AG09319 (cell line): ENCODE measurements at regions not wholly inside any gene's neighbourhood (a gene's known extent, or its start where the extent isn't known, plus 50 kb on each side); places are given as distances from the start of the nearest gene placed in this dataset.

Experiments used
- DNase-seq: peaks from one replicate; pipeline ENCODE4 v3.0.0-alpha.2; 2010; ENCODE audit warnings: low read depth; ENCODE audit errors: extremely low read depth
- TF ChIP-seq, protein P1 (sequence below): IDR thresholded peaks from 2 replicates; pipeline ENCODE4 v1.5.1; 2011; ENCODE audit warnings: low read depth, mild to moderate bottlenecking, inconsistent platforms, low read length, moderate library complexity

- no peak for DNase-seq
- TF ChIP-seq, protein P1, sequence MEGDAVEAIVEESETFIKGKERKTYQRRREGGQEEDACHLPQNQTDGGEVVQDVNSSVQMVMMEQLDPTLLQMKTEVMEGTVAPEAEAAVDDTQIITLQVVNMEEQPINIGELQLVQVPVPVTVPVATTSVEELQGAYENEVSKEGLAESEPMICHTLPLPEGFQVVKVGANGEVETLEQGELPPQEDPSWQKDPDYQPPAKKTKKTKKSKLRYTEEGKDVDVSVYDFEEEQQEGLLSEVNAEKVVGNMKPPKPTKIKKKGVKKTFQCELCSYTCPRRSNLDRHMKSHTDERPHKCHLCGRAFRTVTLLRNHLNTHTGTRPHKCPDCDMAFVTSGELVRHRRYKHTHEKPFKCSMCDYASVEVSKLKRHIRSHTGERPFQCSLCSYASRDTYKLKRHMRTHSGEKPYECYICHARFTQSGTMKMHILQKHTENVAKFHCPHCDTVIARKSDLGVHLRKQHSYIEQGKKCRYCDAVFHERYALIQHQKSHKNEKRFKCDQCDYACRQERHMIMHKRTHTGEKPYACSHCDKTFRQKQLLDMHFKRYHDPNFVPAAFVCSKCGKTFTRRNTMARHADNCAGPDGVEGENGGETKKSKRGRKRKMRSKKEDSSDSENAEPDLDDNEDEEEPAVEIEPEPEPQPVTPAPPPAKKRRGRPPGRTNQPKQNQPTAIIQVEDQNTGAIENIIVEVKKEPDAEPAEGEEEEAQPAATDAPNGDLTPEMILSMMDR: no peak
These were observed 75.8 kb upstream of the SPRED2 start for GRCh38 chr2:65508225-65508624.

DNA sequence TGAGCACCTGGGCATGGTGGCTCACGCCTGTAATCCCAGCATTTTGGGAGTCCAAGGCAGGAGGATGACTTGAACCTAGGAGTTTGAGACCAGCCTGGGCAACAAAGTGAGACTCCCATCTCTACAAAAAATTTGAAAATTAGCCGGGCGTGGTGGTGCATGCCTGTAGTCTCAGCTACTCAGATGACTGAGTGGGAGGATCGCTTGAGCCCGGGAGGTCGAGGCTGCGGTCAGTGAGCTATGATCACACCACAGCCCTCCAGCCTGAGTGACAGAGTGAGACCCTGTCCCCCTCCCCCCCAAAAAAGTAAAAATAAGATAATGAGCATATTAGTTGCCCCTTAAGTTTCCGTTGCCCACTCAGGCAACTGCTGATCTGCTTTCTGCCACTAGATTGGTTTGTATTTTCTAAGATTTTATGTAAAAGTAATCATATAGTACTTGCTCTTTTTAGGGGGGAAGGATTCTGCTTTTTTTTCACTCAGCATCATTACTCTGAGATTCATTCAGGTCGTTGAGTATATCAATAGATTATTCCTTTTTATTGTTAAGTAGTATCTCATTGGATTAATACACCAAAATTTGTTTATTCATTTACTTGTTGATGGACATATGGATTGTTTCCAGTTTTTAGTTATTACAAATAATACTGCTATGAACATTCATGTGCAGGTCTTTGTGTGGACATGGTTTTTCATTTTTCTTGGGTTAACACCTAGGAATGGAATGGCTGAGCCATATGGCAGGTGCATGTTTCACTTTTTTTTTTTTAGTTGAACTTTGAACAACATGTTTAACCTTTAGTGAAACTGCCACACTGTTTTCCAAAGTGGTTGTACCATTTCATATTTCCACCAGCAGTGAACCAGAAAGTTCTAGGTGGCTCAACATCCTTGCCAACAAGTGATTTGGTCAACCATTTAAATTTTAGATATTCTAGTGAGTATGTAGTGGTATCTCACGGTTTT lies 75.0 kb upstream of the SPRED2 start:
- TF ChIP-seq, protein P1: no peak
- no peak for DNase-seq

- TF ChIP-seq, protein P1: no peak
- no peak for DNase-seq
These were observed 72.7 kb upstream of the SPRED2 start for GRCh38 chr2:65504814-65505697.

DNA sequence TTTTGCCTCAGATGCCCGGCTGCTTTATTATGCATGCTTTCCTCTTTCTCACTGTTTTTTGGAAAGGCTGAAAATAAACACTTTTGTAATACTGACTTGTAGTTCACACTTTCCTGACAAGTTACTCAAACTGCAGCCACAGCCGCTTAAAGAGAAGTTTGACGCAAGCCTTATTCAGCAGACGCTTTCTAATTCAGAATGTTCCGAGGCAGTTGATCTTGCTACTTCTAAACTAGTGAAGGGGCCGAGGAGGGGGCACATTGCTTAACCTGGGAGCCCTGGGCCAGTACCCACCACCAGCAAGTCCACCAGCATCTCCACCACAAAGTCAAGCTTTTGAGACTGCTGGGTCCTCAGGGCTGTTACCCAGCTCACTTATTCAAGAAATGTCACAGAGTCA lies 71.8 kb upstream of the SPRED2 start:
- no peak for DNase-seq
- TF ChIP-seq, protein P1: no peak

DNA sequence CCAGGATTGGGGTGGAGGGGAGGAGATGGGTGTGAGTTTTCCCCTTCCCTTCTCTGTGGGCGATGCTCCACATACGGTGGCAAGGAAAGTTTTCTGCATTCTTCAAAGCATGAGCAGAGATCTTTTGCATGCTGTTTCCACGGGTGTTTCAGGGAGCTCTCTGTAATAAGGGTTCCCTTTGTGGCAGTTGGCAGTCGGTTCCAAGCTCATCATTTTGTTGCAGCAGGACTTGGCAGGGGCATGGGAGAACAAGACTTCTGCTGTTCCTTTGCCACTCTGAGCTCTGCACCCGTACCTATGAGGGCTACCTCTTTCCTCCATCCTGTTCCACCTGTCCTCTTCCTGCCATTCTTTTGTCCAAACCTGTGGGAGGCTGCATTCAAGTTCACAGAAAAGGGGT lies 71.3 kb upstream of the SPRED2 start:
- DNase-seq: no peak
- TF ChIP-seq, protein P1: no peak

DNA sequence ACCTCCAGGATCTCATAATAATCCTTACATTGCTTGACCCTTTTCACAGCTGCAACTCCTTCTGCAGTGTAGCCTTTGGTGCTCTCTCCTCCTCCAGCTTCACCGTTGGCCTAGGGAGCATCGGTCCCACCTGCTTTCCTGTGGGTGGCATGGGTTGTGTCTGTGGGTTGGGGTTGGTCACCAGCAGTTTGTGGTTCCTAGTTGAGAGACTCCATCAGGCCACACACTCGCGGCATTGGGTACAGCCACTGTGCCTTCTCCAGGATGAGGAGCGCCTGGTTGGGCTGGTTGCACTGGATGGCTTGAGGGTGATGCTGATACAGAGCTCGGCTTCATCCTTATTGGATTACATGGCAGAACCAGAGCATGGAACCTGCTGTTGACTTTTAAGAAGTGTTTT lies 69.4 kb upstream of the SPRED2 start:
- TF ChIP-seq, protein P1: no peak
- DNase-seq: no peak

GRCh38 chr2:65501074-65501473 lies 68.7 kb upstream of the SPRED2 start:
- TF ChIP-seq, protein P1: no peak
- no peak for DNase-seq
